HG02840 (cell line): ENCODE measurements at regions not wholly inside any gene's neighbourhood (a gene's known extent, or its start where the extent isn't known, plus 50 kb on each side); places are given as distances from the start of the nearest gene placed in this dataset.

ENCODE experiments used
- ATAC-seq: cut with Tn5 transposase; IDR thresholded peaks from one replicate; pipeline ENCODE4 v1.9.1; 2021; ENCODE audit warnings: mild to moderate bottlenecking, moderate library complexity, moderate number of reproducible peaks; ENCODE audit not compliant: unreplicated experiment, low FRiP score

DNA sequence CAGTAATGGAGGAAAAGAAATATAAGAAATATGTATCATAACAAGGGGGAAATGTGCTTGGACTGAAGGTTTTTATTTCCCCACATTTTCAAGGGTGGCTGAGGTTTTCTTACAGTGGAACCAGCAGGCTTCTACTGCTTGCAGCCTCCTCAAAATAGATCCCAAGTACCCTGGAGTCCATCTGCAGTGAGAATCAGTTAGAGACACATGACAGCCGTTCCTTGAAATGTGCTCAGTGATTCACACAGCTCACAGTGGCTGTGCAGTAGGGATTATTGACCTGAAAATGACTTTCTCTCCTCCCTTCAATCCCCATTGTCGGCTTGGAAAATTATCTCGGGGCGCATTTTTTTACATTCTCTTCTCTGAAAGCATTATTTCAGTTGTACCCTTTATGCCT, 832.0 kb downstream of the TLR4 start:
- ATAC-seq = no peak

DNA sequence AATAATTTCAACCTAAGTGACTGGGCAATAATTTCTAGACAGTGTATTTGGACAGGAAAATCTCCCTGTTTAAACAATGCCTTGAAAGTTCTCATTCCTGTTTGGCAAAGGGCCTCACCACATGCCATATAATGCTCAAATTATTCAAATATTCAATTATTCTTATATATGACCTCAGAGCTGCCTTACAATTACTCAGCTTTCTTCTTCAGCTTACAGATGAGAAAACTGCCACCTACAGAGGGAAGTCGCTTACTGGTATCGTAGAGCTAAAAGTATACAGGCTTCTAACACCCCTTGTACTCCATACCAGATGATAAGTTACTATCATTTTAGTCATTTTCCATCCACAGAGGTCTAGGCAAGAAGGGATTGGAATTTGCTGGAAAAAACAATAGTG, 830.3 kb downstream of the BRINP1 start:
- ATAC-seq = no peak

- no peak for ATAC-seq
Measured at GRCh38 chr9:118553465-118553864, 815.8 kb downstream of the BRINP1 start.

DNA sequence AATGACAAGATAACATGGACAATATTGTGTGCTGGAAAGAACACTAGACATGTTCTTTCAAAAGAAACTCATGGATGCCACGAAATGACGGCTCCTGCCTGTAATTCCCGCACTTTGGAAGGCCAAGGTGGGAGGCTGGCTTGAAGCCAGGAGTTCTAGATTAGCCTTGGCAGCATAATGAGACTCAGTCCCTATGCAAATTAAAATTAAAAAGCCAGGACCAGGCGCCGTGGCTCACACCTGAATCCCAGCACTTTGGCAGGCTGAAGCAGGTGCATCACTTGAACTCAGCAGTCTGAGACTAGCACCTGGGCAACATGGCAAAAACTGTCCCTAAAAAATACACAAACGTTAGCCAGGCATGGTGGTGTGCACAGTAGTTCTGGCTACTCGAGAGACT, 814.2 kb downstream of the BRINP1 start:
- no peak for ATAC-seq

DNA sequence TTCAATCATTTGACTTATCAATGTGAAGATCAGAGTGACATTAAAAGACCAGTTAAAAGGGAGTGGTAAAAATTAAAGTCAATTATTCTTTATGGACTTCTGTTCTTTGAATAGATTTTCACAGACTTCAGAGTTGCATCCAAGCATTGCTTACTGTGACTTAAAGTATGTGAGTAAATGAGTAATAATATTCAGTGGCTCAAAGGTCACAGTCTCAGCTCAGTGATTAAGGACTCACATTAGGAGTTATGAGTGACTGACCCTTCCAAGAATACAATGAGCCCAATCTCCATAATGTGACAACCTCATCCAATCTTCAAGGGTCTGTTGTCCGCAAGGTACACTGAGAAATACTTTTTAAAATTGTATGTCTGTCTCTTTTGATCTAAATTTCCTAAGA, 811.2 kb downstream of the BRINP1 start:
- no peak for ATAC-seq

DNA sequence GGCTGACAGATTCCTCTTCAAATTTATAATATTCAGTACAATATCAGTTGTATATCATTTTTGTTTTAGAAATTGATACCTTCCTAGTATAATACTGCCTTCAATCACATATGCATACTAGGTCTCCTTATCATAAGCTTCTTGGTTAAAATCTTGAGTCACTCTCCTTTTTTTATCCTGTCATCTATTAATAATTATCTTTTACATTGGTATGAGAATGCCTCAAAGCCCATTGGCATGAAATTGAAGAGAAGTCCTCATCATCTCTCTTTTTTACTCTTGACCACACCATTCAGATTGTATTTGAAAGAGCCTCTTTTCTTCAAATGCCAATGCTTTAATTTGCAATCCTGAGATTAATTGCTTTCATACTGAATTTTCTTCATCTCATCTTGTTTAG, 810.3 kb downstream of the BRINP1 start:
- no peak for ATAC-seq

GRCh38 chr9:118561051-118561450, 808.2 kb downstream of the BRINP1 start:
- ATAC-seq = no peak

GRCh38 chr9:118563677-118564076, 805.6 kb downstream of the BRINP1 start:
- ATAC-seq = no peak

DNA sequence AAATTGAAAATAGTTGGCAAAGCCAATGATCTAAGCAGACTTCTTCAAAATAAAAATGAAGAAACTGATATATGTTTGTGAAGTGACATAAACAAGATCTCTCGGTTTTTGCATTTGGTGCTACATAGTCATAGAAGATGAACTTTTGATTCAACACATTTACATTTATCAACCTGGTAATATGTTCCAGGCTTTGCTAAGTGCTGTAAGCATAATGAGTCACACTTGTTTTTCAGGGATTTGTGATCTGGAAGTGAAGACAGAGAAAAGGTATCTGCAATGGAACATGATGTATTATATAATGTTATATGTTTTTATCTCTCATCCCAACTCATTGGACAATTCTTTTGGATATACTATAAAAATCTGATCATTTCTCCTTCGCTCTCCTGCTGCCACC, 801.4 kb downstream of the BRINP1 start:
- ATAC-seq = no peak

GRCh38 chr9:118568704-118569103, 800.5 kb downstream of the BRINP1 start:
- no peak for ATAC-seq

GRCh38 chr9:118569148-118569547, 800.1 kb downstream of the BRINP1 start:
- no peak for ATAC-seq

- ATAC-seq = no peak
Measured at GRCh38 chr9:118570066-118570465, 799.2 kb downstream of the BRINP1 start.

- ATAC-seq = no peak
Measured at GRCh38 chr9:118575341-118576070, 793.7 kb downstream of the BRINP1 start.

- no peak for ATAC-seq
Measured at GRCh38 chr9:118577121-118577520, 792.1 kb downstream of the BRINP1 start.

DNA sequence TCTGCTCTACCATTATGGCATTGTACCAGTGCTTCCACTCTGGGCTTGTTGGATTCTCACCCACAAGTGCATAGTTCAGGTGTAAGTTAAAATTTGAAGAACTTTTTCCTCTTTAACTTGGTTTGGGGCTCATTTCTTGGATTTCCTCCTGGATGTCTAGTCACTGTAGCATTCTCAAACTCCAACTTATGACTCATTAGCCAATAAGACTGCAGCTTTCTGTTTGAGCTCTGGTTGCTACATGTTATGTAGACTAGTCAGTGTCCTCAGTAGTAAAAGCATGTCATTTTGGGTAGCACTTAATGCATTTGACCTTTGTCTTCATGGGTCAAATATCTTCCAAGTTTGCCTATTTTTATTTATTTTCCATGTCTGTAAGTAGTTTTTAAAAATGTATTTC, 790.8 kb downstream of the BRINP1 start:
- ATAC-seq = no peak

DNA sequence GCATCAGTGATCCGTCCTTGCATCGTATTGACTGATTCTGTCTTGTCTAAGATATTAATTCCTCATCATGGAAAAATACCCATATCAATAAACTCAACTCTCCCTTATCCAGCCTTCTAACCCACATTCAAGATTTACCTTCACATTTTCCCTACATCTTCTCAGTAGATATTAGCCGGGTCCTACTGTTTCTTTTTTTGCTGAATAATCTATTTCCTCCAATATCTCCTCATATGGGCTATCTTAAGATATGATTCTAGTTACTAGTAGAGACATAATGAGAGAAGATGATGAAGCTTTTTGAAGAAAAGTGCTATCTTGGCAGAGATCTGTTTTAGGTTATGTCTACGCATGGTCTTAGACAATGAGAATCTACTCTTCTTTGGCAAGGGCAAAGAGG, 785.8 kb downstream of the BRINP1 start:
- ATAC-seq = no peak

- ATAC-seq = no peak
Measured at GRCh38 chr9:118586978-118587377, 782.3 kb downstream of the BRINP1 start.

DNA sequence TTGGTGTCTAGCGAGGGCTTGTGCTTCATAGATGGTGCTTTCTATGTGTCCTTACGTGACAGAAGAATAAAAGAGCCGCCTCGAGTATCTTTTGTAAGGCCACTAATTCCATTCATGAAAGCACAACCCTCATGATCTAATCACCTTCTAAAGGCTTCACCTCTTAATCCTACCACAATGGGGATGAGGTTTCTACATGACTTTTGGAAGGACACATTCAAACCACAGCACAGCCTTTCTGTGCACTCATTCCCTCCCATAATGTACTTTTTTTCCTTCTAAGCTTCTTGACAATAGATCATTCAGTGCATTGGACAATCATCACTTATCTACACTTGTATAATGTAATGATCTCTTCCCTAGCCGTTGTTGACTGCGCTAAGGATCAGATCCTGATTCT, 774.8 kb downstream of the BRINP1 start:
- ATAC-seq = no peak

DNA sequence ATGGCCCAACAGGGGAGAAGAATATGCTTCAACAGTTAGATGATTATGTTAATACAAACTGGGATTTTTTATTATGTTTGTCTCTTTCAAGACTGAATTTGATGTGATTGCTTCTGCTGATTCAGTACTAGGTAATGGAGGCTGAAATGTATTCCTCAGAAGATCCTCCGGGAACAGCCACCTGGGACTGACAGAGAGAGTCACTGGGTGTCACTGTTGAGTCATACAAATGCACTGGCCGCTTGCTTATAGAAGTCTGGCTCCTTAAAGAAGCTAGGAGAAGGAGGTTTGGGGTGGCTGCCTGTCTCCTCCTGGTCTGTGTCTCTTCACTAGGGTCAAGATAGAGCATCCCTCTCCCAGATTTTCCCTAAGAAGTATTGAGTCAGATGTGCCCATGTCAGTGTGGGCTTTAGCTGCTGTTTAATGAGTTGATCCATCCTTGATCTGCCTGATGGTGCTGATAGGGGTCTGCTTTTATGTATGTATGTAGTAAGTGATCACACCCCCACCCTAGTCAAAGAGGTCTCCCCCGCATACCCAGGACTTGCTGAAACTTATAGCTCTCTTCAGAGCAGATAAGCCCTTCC, 773.4 kb downstream of the BRINP1 start:
- no peak for ATAC-seq

DNA sequence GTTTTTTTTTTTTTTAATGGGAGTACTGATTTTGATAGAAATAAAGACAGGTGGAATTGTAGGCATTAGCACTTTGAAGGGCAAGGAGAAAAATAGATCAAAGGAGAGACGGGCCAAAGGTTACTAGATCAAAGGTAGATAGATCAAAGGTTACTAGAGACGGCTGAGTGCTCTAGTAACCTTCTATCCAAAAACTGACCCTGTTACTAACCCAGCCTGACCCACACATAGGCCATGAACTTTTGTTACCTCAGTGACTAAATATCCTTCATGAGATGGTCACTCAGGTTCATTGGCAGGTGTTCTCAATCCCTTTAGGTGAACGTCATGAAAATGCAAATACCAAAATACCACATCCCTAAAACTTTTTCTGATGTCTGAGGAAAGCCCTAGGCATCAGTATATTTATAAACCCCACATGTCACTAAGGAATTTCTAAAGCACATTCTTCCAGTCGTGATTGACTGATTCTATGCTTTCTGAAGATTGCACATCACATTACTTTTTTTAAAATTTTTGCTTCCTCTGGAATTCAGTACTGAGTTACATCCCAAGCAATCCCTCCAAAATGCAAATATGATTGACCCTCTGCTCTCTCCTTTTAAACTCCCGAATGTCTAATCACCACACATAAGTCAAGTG, 772.7 kb downstream of the BRINP1 start:
- ATAC-seq = no peak

- no peak for ATAC-seq
Measured at GRCh38 chr9:118606668-118607067, 762.6 kb downstream of the BRINP1 start.
